ENCODE measurements at regions not wholly inside any gene's neighbourhood (a gene's known extent, or its start where the extent isn't known, plus 50 kb on each side); places are given as distances from the start of the nearest gene placed in this dataset.

GRCh38 chr15:70411143-70411863 is 313.6 kb upstream of the TLE3 start:
- WGBS, 2 donors = 58 to 64% methylated on average over 10 of the region's 10 CpGs

GRCh38 chr15:70410371-70410985 is 312.8 kb upstream of the TLE3 start:
- H3K9me3 ChIP-seq = no peaks in the 10 kb centered on the region
- FAIRE-seq (no peak), ATAC-seq (no peak), DNase-seq (no peak)
- WGBS, 2 donors = 79 to 84% methylated on average over 3 of the region's 3 CpGs
- intact Hi-C loops (cut with DNase I) = no loop called here
- H3K4me1 ChIP-seq = no peaks in the 10 kb centered on the region
- no peak for TF ChIP-seq CTCF (IDR thresholded peaks at IDR 0.05)
- no peak overlapping the region for H3K27ac ChIP-seq
- H3K4me3 ChIP-seq = no peak overlapping the region
- no peaks in the 10 kb centered on the region for H3K36me3 ChIP-seq
- no peaks in the 10 kb centered on the region for H3K27me3 ChIP-seq

More at GRCh38 chr15:70411143-70411863, 313.6 kb upstream of the TLE3 start:
- no peak overlapping the region for H3K27ac ChIP-seq
- DNase-seq (no peak), FAIRE-seq (no peak), ATAC-seq (peak in 1 of 4 donors; percentile 28)
- no peaks in the 10 kb centered on the region for H3K36me3 ChIP-seq
- no peaks in the 10 kb centered on the region for H3K27me3 ChIP-seq
- no peak overlapping the region for H3K4me3 ChIP-seq
- H3K4me1 ChIP-seq = no peaks in the 10 kb centered on the region
- intact Hi-C loops (cut with DNase I) = no loop called here
- H3K9me3 ChIP-seq = no peaks in the 10 kb centered on the region
- TF ChIP-seq CTCF (IDR thresholded peaks at IDR 0.05) = no peak

GRCh38 chr15:70409388-70409787 is 311.7 kb upstream of the TLE3 start:
- no peak for TF ChIP-seq CTCF (IDR thresholded peaks at IDR 0.05)
- 79 to 100% methylated on average over 1 of the region's 1 CpG for WGBS, 2 donors
- H3K27me3 ChIP-seq = no peaks in the 10 kb centered on the region
- DNase-seq = no peak
- no peaks in the 10 kb centered on the region for H3K4me1 ChIP-seq
- no peak overlapping the region for H3K4me3 ChIP-seq
- ATAC-seq = no peak
- no peak for FAIRE-seq
- no peaks in the 10 kb centered on the region for H3K36me3 ChIP-seq
- H3K27ac ChIP-seq = no peak overlapping the region
- no peaks in the 10 kb centered on the region for H3K9me3 ChIP-seq
- intact Hi-C loops (cut with DNase I) = no loop called here

- intact Hi-C loops (cut with DNase I) = no loop called here
- no peak overlapping the region for H3K4me3 ChIP-seq
- FAIRE-seq (no peak), ATAC-seq (no peak), DNase-seq (no peak)
- 76 to 96% methylated on average over 1 of the region's 1 CpG for WGBS, 2 donors
- TF ChIP-seq CTCF (IDR thresholded peaks at IDR 0.05) = no peak
- H3K27ac ChIP-seq = no peak overlapping the region
- H3K9me3 ChIP-seq = no peaks in the 10 kb centered on the region
- no peaks in the 10 kb centered on the region for H3K36me3 ChIP-seq
- H3K4me1 ChIP-seq = no peaks in the 10 kb centered on the region
- H3K27me3 ChIP-seq = no peaks in the 10 kb centered on the region
Observed at GRCh38 chr15:70407955-70408354, 310.2 kb upstream of the TLE3 start.

- no peaks in the 10 kb centered on the region for H3K27me3 ChIP-seq
- intact Hi-C loops (cut with DNase I) = no loop called here
- 79 to 84% methylated on average over 7 of the region's 7 CpGs for WGBS, 2 donors
- ATAC-seq = no peak
- no peak overlapping the region for H3K4me3 ChIP-seq
- no peaks in the 10 kb centered on the region for H3K36me3 ChIP-seq
- no peak for TF ChIP-seq CTCF (IDR thresholded peaks at IDR 0.05)
- no peak for DNase-seq
- no peak overlapping the region for H3K27ac ChIP-seq
- FAIRE-seq = no peak
- H3K9me3 ChIP-seq = no peaks in the 10 kb centered on the region
- no peaks in the 10 kb centered on the region for H3K4me1 ChIP-seq
Observed at GRCh38 chr15:70407336-70407670, 309.6 kb upstream of the TLE3 start.
